ENCODE measurements at regions not wholly inside any gene's neighbourhood (a gene's known extent, or its start where the extent isn't known, plus 50 kb on each side); places are given as distances from the start of the nearest gene placed in this dataset.

- peak overlapping the region; percentile 20 for H3K9ac ChIP-seq (ENCODE audit: insufficient read length)
- H3K36me3 ChIP-seq (ENCODE audit: insufficient read depth, low read length), result no peaks in the 10 kb centered on the region
- TF ChIP-seq POLR2AphosphoS5 (IDR thresholded peaks at IDR 0.05; ENCODE audit: borderline replicate concordance, low read depth, low read length) (no peak), FOXP2 (optimal IDR thresholded peaks at IDR 0.05; ENCODE audit: control extremely low read depth, extremely low read length, insufficient read depth) (no peak), EZH2 (IDR thresholded peaks at IDR 0.05) (no peak)
- no peaks in the 10 kb centered on the region for H3K9me3 ChIP-seq (ENCODE audit: low read depth, low read length)
- DNase-seq (ENCODE audit: low read depth, low spot score), result no peak
- no peak overlapping the region for H3K4me3 ChIP-seq
- H3K27ac ChIP-seq, result no peak overlapping the region
Observed at GRCh38 chr7:3094701-3095445, 51.2 kb upstream of the CARD11 start.

- no peak for DNase-seq (ENCODE audit: low read depth, low spot score)
- Histone ChIP-seq H3K27ac (no peak overlapping the region), H3K36me3 (ENCODE audit: insufficient read depth, low read length) (no peaks in the 10 kb centered on the region), H3K9ac (ENCODE audit: insufficient read length) (no peak overlapping the region), H3K9me3 (ENCODE audit: low read depth, low read length) (no peaks in the 10 kb centered on the region), H3K4me3 (no peak overlapping the region)
- TF ChIP-seq POLR2AphosphoS5 (IDR thresholded peaks at IDR 0.05; ENCODE audit: borderline replicate concordance, low read depth, low read length) (no peak), EZH2 (IDR thresholded peaks at IDR 0.05) (no peak), FOXP2 (optimal IDR thresholded peaks at IDR 0.05; ENCODE audit: control extremely low read depth, extremely low read length, insufficient read depth) (no peak)
Observed at GRCh38 chr7:3097734-3098133, 54.1 kb upstream of the CARD11 start.

GRCh38 chr7:3102159-3102558 is 58.5 kb upstream of the CARD11 start:
- Histone ChIP-seq H3K27ac (peak overlapping the region; percentile 34; the same call in 1 of the 2 replicates), H3K9ac (ENCODE audit: insufficient read length) (no peak overlapping the region), H3K9me3 (ENCODE audit: low read depth, low read length) (no peaks in the 10 kb centered on the region), H3K4me3 (no peak overlapping the region), H3K36me3 (ENCODE audit: insufficient read depth, low read length) (no peaks in the 10 kb centered on the region)
- TF ChIP-seq FOXP2 (optimal IDR thresholded peaks at IDR 0.05; ENCODE audit: control extremely low read depth, extremely low read length, insufficient read depth) (no peak), EZH2 (IDR thresholded peaks at IDR 0.05) (no peak), POLR2AphosphoS5 (IDR thresholded peaks at IDR 0.05; ENCODE audit: borderline replicate concordance, low read depth, low read length) (no peak)
- peak; percentile 28 for DNase-seq (ENCODE audit: low read depth, low spot score)

GRCh38 chr7:3103614-3104398 is 60.1 kb upstream of the CARD11 start:
- TF ChIP-seq POLR2AphosphoS5 (IDR thresholded peaks at IDR 0.05; ENCODE audit: borderline replicate concordance, low read depth, low read length) (no peak), FOXP2 (optimal IDR thresholded peaks at IDR 0.05; ENCODE audit: control extremely low read depth, extremely low read length, insufficient read depth) (no peak), EZH2 (IDR thresholded peaks at IDR 0.05) (no peak)
- Histone ChIP-seq H3K9me3 (ENCODE audit: low read depth, low read length) (no peaks in the 10 kb centered on the region), H3K4me3 (no peak overlapping the region), H3K9ac (ENCODE audit: insufficient read length) (no peak overlapping the region), H3K27ac (no peak overlapping the region), H3K36me3 (ENCODE audit: insufficient read depth, low read length) (no peaks in the 10 kb centered on the region)
- no peak for DNase-seq (ENCODE audit: low read depth, low spot score)

- H3K9ac ChIP-seq (ENCODE audit: insufficient read length), result no peak overlapping the region
- no peaks in the 10 kb centered on the region for H3K36me3 ChIP-seq (ENCODE audit: insufficient read depth, low read length)
- H3K27ac ChIP-seq, result no peak overlapping the region
- no peak for DNase-seq (ENCODE audit: low read depth, low spot score)
- H3K4me3 ChIP-seq, result no peak overlapping the region
- H3K9me3 ChIP-seq (ENCODE audit: low read depth, low read length), result no peaks in the 10 kb centered on the region
- TF ChIP-seq EZH2 (IDR thresholded peaks at IDR 0.05) (no peak), FOXP2 (optimal IDR thresholded peaks at IDR 0.05; ENCODE audit: control extremely low read depth, extremely low read length, insufficient read depth) (no peak), POLR2AphosphoS5 (IDR thresholded peaks at IDR 0.05; ENCODE audit: borderline replicate concordance, low read depth, low read length) (no peak)
Observed at GRCh38 chr7:3105856-3106255, 62.2 kb upstream of the CARD11 start.

GRCh38 chr7:3106361-3106826 is 62.7 kb upstream of the CARD11 start:
- no peak overlapping the region for H3K4me3 ChIP-seq
- DNase-seq (ENCODE audit: low read depth, low spot score), result no peak
- H3K9ac ChIP-seq (ENCODE audit: insufficient read length), result no peak overlapping the region
- no peaks in the 10 kb centered on the region for H3K9me3 ChIP-seq (ENCODE audit: low read depth, low read length)
- H3K36me3 ChIP-seq (ENCODE audit: insufficient read depth, low read length), result no peaks in the 10 kb centered on the region
- H3K27ac ChIP-seq, result no peak overlapping the region
- TF ChIP-seq POLR2AphosphoS5 (IDR thresholded peaks at IDR 0.05; ENCODE audit: borderline replicate concordance, low read depth, low read length), result no peak
- TF ChIP-seq FOXP2 (optimal IDR thresholded peaks at IDR 0.05; ENCODE audit: control extremely low read depth, extremely low read length, insufficient read depth), result no peak
- no peak for TF ChIP-seq EZH2 (IDR thresholded peaks at IDR 0.05)

- Histone ChIP-seq H3K9me3 (ENCODE audit: low read depth, low read length) (no peaks in the 10 kb centered on the region), H3K36me3 (ENCODE audit: insufficient read depth, low read length) (no peaks in the 10 kb centered on the region), H3K4me3 (no peak overlapping the region), H3K27ac (no peak overlapping the region), H3K9ac (ENCODE audit: insufficient read length) (no peak overlapping the region)
- DNase-seq (ENCODE audit: low read depth, low spot score), result no peak
- TF ChIP-seq FOXP2 (optimal IDR thresholded peaks at IDR 0.05; ENCODE audit: control extremely low read depth, extremely low read length, insufficient read depth) (no peak), EZH2 (IDR thresholded peaks at IDR 0.05) (no peak), POLR2AphosphoS5 (IDR thresholded peaks at IDR 0.05; ENCODE audit: borderline replicate concordance, low read depth, low read length) (no peak)
Observed at GRCh38 chr7:3107228-3107763, 63.6 kb upstream of the CARD11 start.

GRCh38 chr7:3107889-3108570 is 64.4 kb upstream of the CARD11 start:
- no peak for TF ChIP-seq POLR2AphosphoS5 (IDR thresholded peaks at IDR 0.05; ENCODE audit: borderline replicate concordance, low read depth, low read length)
- no peak for TF ChIP-seq EZH2 (IDR thresholded peaks at IDR 0.05)
- TF ChIP-seq FOXP2 (optimal IDR thresholded peaks at IDR 0.05; ENCODE audit: control extremely low read depth, extremely low read length, insufficient read depth), result no peak

More at GRCh38 chr7:3107889-3108570, 64.4 kb upstream of the CARD11 start:
- no peak for DNase-seq (ENCODE audit: low read depth, low spot score)
- Histone ChIP-seq H3K9ac (ENCODE audit: insufficient read length) (no peak overlapping the region), H3K9me3 (ENCODE audit: low read depth, low read length) (no peaks in the 10 kb centered on the region), H3K36me3 (ENCODE audit: insufficient read depth, low read length) (no peaks in the 10 kb centered on the region), H3K4me3 (no peak overlapping the region), H3K27ac (no peak overlapping the region)
